Mucosa of rectum (tissue), 2 donors: ENCODE measurements at regions not wholly inside any gene's neighbourhood (a gene's known extent, or its start where the extent isn't known, plus 50 kb on each side); places are given as distances from the start of the nearest gene placed in this dataset.

Experiments
- H3K27ac ChIP-seq, 2 donors: one replicate each; pipeline ENCODE4 v1.7.0; 2013; ENCODE audit warnings: inconsistent platforms in 2 of 2, low read depth in 2 of 2, low read length in 2 of 2
- H3K27me3 ChIP-seq, 2 donors: one replicate each; pipeline ENCODE4 v1.7.0; 2013; ENCODE audit warnings: low read length in 2 of 2; ENCODE audit not compliant: control insufficient read depth in 2 of 2, insufficient read depth in 2 of 2
- H3K36me3 ChIP-seq, 2 donors: one replicate each; pipeline ENCODE4 v1.7.0; 2013; ENCODE audit warnings: low read length in 2 of 2; ENCODE audit not compliant: control insufficient read depth in 2 of 2, insufficient read depth in 2 of 2
- H3K4me1 ChIP-seq, 2 donors: one replicate each; pipeline ENCODE4 v1.7.0; 2013; ENCODE audit warnings: low read length in 2 of 2, mild to moderate bottlenecking in 1 of 2; ENCODE audit not compliant: control insufficient read depth in 2 of 2, insufficient read depth in 2 of 2
- H3K4me3 ChIP-seq, 2 donors: one replicate each; pipeline ENCODE4 v1.7.0; 2013; ENCODE audit warnings: low read length in 2 of 2
- H3K9ac ChIP-seq, 2 donors: one replicate each; pipeline ENCODE4 v1.7.0; 2013; ENCODE audit warnings: low read length in 2 of 2, low read depth in 1 of 2, mild to moderate bottlenecking in 1 of 2
- H3K9me3 ChIP-seq, 2 donors: one replicate each; pipeline ENCODE4 v1.7.0; 2013; ENCODE audit warnings: low read length in 2 of 2; ENCODE audit not compliant: control insufficient read depth in 2 of 2
- donor health status: healthy.
- donor health status: Normal muscosa, but diverticular disease.

DNA sequence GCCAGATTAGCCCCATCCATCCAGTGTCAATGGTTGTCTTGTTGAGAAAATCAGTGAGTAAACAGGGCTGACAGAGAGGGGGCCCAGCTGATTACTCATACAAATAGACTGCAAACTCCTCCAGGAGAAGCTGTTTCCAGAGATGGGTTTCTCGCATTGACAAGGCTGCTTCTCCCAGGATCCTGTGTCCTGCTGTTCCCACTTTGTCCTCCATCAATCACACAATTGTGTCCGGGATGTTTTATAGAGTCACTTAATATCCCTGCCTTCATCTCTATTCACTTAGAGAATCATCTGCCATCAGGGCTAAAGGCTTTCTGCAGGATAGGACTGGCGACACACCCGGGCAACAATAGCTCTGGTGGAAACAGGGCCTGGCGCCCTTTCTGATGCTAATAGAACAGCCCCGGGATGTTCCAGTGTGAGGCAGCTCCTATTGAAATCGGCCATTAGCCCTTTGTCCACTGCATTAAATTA, 71.7 kb upstream of the TBCA start:
- Histone ChIP-seq H3K9me3 (no peaks in the 10 kb centered on the region), H3K27ac (no peak overlapping the region), H3K4me3 (no peak overlapping the region), H3K4me1 (peaks cover 2 to 5% of the 10 kb centered on the region in 2 donors), H3K27me3 (peaks cover 25 to 52% of the 10 kb centered on the region in 2 donors), H3K9ac (no peak overlapping the region), H3K36me3 (no peaks in the 10 kb centered on the region)

- Histone ChIP-seq H3K27me3 (peaks cover 25 to 45% of the 10 kb centered on the region in 2 donors), H3K4me1 (peaks cover 2 to 5% of the 10 kb centered on the region in 2 donors), H3K27ac (no peak overlapping the region), H3K36me3 (no peaks in the 10 kb centered on the region), H3K9ac (no peak overlapping the region), H3K9me3 (no peaks in the 10 kb centered on the region), H3K4me3 (no peak overlapping the region)
Measured at GRCh38 chr5:77847129-77847460, 71.0 kb upstream of the TBCA start.

- Histone ChIP-seq H3K27me3 (peaks cover 25 to 41% of the 10 kb centered on the region in 2 donors), H3K27ac (no peak overlapping the region), H3K9ac (no peak overlapping the region), H3K4me1 (peaks cover 2% of the 10 kb centered on the region in 2 donors), H3K36me3 (no peaks in the 10 kb centered on the region), H3K9me3 (no peaks in the 10 kb centered on the region), H3K4me3 (no peak overlapping the region)
Measured at GRCh38 chr5:77846422-77847128, 70.4 kb upstream of the TBCA start.

DNA sequence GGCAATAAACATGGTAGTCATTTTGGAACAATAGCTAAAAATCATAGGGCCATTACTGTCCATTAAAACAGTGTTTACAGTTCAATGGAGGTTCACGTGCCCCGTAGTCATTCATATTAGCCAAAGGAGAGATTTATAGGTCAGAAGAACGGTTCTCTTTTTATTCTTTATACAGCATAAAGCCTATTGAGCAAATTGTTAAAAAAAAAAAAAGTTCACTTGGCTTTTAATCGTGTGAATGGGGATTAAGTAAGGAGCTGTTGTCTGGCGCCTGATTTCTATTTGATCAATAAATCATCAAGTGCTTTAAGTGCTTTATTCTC, 69.1 kb upstream of the TBCA start:
- H3K27ac ChIP-seq, result no peak overlapping the region
- H3K9me3 ChIP-seq, result no peaks in the 10 kb centered on the region
- no peak overlapping the region for H3K4me3 ChIP-seq
- H3K27me3 ChIP-seq, result peaks cover 18 to 33% of the 10 kb centered on the region in 2 donors
- H3K4me1 ChIP-seq, result peaks cover 0 to 2% of the 10 kb centered on the region in 2 donors
- no peak overlapping the region for H3K9ac ChIP-seq
- no peaks in the 10 kb centered on the region for H3K36me3 ChIP-seq

DNA sequence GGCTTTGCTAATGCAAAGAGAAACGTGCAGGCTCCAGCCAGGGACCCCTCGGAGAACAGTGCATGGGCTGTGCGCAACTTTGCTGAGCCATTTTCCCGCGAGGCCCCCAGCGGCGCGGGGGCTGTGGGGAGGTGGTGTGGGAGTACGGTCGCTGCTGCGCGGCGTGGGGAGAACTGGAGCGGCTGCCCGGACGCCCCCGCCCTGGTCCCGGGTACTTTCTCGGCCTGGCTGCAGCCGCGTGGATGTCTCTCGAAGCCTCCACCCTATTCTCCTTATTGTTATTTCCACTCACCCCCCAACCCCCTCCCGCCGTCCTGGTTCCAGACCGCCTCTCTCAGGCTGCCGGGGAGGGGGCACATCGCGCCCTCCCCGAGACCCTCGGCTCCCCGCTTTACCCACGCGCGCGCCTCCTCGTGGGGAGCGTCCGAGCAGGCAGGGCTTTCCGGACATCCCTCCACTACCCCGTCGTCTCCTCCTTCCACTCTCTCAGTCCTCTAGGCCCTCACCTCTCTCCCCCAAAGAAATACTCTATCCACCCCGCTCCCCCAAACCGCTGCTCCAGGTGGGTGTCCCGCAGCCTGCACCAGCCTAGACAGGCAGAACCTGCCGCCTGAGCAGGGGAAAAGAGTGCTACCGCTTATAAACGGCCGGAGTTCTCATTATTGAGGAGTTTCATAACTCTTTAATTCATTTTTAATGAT, 68.6 kb upstream of the TBCA start:
- H3K27me3 ChIP-seq, result peaks cover 18 to 33% of the 10 kb centered on the region in 2 donors
- H3K4me1 ChIP-seq, result peaks cover 0 to 2% of the 10 kb centered on the region in 2 donors

DNA sequence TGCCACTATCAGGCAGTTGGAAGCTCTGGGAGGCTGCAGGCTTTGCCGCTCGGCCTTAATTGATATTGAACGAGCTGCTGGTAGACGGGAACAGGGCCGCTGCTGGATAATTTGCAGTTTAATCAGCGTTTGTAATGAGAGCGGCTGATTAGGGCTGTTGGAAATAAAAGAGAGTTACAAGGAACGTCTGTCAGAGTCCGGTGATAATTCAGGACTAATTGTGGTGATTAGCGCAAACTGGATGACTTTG, 68.2 kb upstream of the TBCA start:
- no peaks in the 10 kb centered on the region for H3K36me3 ChIP-seq
- H3K9me3 ChIP-seq, result no peaks in the 10 kb centered on the region
- H3K27me3 ChIP-seq, result peaks cover 18 to 33% of the 10 kb centered on the region in 2 donors
- H3K9ac ChIP-seq, result no peak overlapping the region
- peaks cover 0 to 2% of the 10 kb centered on the region in 2 donors for H3K4me1 ChIP-seq
- H3K4me3 ChIP-seq, result peak overlapping the region; percentile 45 to 49
- H3K27ac ChIP-seq, result no peak overlapping the region

More for the DNA sequence above, 68.6 kb upstream of the TBCA start:
- no peak overlapping the region for H3K27ac ChIP-seq
- no peaks in the 10 kb centered on the region for H3K36me3 ChIP-seq
- H3K9ac ChIP-seq, result no peak overlapping the region
- peak overlapping the region; percentile 45 to 49 for H3K4me3 ChIP-seq
- H3K9me3 ChIP-seq, result no peaks in the 10 kb centered on the region

DNA sequence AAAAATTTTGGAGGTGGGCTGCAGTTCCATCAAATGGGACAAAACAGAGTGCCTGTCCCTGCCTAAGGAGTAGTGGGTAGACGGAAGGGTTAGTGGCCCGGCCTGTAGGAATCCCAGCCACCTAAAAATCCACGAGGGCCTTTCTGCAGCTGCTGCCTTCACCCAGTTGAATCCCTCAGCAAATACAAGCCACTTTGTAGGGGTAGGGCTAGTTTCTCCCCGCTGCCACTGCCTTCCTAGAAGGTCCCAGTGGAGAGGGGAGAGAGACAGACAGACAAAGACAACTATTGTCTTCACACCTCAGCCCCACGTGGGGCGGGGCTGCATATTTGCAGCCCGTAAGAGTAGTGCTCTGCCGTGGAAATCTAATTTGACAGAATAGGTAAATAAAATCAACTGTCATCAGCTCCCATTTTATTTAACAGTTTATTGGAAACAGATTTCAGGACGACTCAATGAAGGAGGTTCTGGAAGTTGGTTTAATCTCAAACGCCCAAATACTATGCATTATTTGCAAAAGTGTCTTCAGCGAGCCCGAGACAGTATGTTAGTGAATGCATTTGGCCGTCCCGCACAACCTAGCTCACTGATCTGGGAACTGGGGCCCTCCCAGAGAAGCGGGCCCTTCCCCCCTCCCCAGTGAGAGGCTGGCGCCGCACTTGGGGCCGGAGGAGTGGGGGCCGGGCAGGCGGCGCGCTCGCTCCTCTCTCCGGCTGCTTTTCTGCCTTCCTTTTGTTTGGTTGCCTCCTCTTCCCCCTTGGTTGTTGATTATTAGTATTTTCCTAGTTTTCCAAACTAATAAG, 67.6 kb upstream of the TBCA start:
- Histone ChIP-seq H3K4me3 (peak overlapping the region; percentile 45 to 49), H3K27me3 (peaks cover 18 to 33% of the 10 kb centered on the region in 2 donors), H3K4me1 (peaks cover 0 to 2% of the 10 kb centered on the region in 2 donors), H3K9ac (no peak overlapping the region), H3K9me3 (no peaks in the 10 kb centered on the region), H3K36me3 (no peaks in the 10 kb centered on the region), H3K27ac (no peak overlapping the region)

GRCh38 chr5:77842243-77842642, 66.1 kb upstream of the TBCA start:
- no peak overlapping the region for H3K27ac ChIP-seq
- peaks cover 18 to 31% of the 10 kb centered on the region in 2 donors for H3K27me3 ChIP-seq
- H3K4me1 ChIP-seq, result peaks cover 0 to 2% of the 10 kb centered on the region in 2 donors
- H3K4me3 ChIP-seq, result no peak overlapping the region
- no peak overlapping the region for H3K9ac ChIP-seq
- no peaks in the 10 kb centered on the region for H3K36me3 ChIP-seq
- no peaks in the 10 kb centered on the region for H3K9me3 ChIP-seq

DNA sequence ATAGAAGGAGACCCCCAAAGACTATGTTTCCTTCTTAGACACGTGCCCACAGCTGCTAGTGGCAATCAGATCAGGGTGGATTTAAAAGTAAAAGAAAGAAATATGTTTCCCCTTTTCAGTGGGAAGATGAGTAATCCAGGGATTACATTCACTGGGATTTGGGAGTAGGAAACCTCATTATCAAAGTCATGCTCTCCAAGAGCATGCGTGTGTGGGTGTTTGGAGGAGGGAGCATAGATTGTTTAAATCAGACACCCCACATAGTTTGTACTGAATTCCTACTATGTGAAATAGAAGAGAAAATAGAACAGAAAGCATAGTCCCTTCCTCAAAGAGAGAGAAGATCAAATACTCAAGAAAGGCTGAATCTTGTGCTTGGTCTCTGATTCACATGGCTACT, 65.5 kb upstream of the TBCA start:
- H3K9me3 ChIP-seq, result no peaks in the 10 kb centered on the region
- H3K4me1 ChIP-seq, result peaks cover 0 to 2% of the 10 kb centered on the region in 2 donors
- no peak overlapping the region for H3K9ac ChIP-seq
- H3K27me3 ChIP-seq, result peaks cover 18 to 25% of the 10 kb centered on the region in 2 donors
- H3K36me3 ChIP-seq, result no peaks in the 10 kb centered on the region
- H3K4me3 ChIP-seq, result no peak overlapping the region
- no peak overlapping the region for H3K27ac ChIP-seq

GRCh38 chr5:77840930-77841329, 64.8 kb upstream of the TBCA start:
- Histone ChIP-seq H3K27me3 (peaks cover 17 to 20% of the 10 kb centered on the region in 2 donors), H3K4me3 (no peak overlapping the region), H3K9ac (no peak overlapping the region), H3K4me1 (peaks cover 0 to 2% of the 10 kb centered on the region in 2 donors), H3K9me3 (no peaks in the 10 kb centered on the region), H3K36me3 (no peaks in the 10 kb centered on the region), H3K27ac (no peak overlapping the region)
